MM.1S (cell line): ENCODE measurements at regions not wholly inside any gene's neighbourhood (a gene's known extent, or its start where the extent isn't known, plus 50 kb on each side); places are given as distances from the start of the nearest gene placed in this dataset.

Experiments
- DNase-seq: peaks from one replicate; pipeline ENCODE4 v3.0.0-alpha.2; 2015
- H2AFZ ChIP-seq: fragments of 300-600 bp; sonication (generic); 2 replicates; pipeline ENCODE4 v1.6.0; 2016; ENCODE audit warnings: antibody characterized with exemption, low read length
- H3F3A ChIP-seq: fragments of 300-600 bp; sonication (generic); 2 replicates; pipeline ENCODE4 v1.6.1; 2016; ENCODE audit warnings: mild to moderate bottlenecking, antibody characterized with exemption, low read length, moderate library complexity, mixed read lengths; ENCODE audit not compliant: insufficient read depth
- H3K27ac ChIP-seq: fragments of 300-600 bp; sonication (generic); 2 replicates; pipeline ENCODE4 v1.5.1; 2016; ENCODE audit warnings: mild to moderate bottlenecking, low read length
- H3K27me3 ChIP-seq: fragments of 300-600 bp; sonication (generic); replicated peaks from 2 replicates; pipeline ENCODE4 v1.6.0; 2016; ENCODE audit warnings: low read length; ENCODE audit not compliant: insufficient read depth
- H3K36me3 ChIP-seq: fragments of 300-600 bp; sonication (generic); replicated peaks from 2 replicates; pipeline ENCODE4 v1.6.1; 2016; ENCODE audit warnings: mild to moderate bottlenecking, low read length, mixed read lengths; ENCODE audit not compliant: insufficient read depth
- H3K4me1 ChIP-seq: fragments of 300-600 bp; sonication (generic); 2 replicates; pipeline ENCODE4 v1.6.1; 2016; ENCODE audit warnings: low read length, mixed read lengths
- H3K4me2 ChIP-seq: fragments of 300-600 bp; sonication (generic); 2 replicates; pipeline ENCODE4 v1.6.0; 2016; ENCODE audit warnings: low read depth, low read length
- H3K4me3 ChIP-seq: fragments of 300-600 bp; sonication (generic); 2 replicates; pipeline ENCODE4 v1.5.1; 2016; ENCODE audit warnings: low read length, mixed read lengths
- H3K79me2 ChIP-seq: fragments of 300-600 bp; sonication (generic); 2 replicates; pipeline ENCODE4 v1.6.1; 2016; ENCODE audit warnings: mixed run types, low read length, mixed read lengths
- H3K9ac ChIP-seq: fragments of 300-600 bp; sonication (generic); 2 replicates; pipeline ENCODE4 v1.6.1; 2016; ENCODE audit warnings: low read length, mixed read lengths
- H3K9me2 ChIP-seq: fragments of 300-600 bp; sonication (generic); replicated peaks from 2 replicates; pipeline ENCODE4 v1.6.1; 2016; ENCODE audit warnings: mild to moderate bottlenecking, low read length, mixed read lengths; ENCODE audit not compliant: insufficient read depth
- H3K9me3 ChIP-seq: fragments of 300-600 bp; sonication (generic); replicated peaks from 2 replicates; pipeline ENCODE4 v1.6.1; 2016; ENCODE audit warnings: mild to moderate bottlenecking, low read length, mixed read lengths; ENCODE audit not compliant: insufficient read depth
- H4K20me1 ChIP-seq: fragments of 300-600 bp; sonication (generic); 2 replicates; pipeline ENCODE4 v1.6.1; 2016; ENCODE audit warnings: mild to moderate bottlenecking, low read length, moderate library complexity, mixed read lengths; ENCODE audit not compliant: insufficient read depth
- EZH2 ChIP-seq: fragments of 300-600 bp; sonication (generic); optimal IDR thresholded peaks from 2 replicates; pipeline ENCODE3; 2017; ENCODE audit warnings: low read depth, mild to moderate bottlenecking, antibody characterized with exemption, low read length, mixed read lengths
- EZH2phosphoT487 ChIP-seq: fragments of 300-600 bp; sonication (generic); IDR thresholded peaks from 2 replicates; pipeline ENCODE4 v1.6.1; 2018; ENCODE audit warnings: antibody characterized with exemption, low read length
- TF ChIP-seq, protein P1 (sequence below): fragments of 300-600 bp; sonication (generic); IDR thresholded peaks from 2 replicates; pipeline ENCODE4 v1.5.1; 2016; ENCODE audit warnings: antibody characterized with exemption, low read length, mixed read lengths

DNA sequence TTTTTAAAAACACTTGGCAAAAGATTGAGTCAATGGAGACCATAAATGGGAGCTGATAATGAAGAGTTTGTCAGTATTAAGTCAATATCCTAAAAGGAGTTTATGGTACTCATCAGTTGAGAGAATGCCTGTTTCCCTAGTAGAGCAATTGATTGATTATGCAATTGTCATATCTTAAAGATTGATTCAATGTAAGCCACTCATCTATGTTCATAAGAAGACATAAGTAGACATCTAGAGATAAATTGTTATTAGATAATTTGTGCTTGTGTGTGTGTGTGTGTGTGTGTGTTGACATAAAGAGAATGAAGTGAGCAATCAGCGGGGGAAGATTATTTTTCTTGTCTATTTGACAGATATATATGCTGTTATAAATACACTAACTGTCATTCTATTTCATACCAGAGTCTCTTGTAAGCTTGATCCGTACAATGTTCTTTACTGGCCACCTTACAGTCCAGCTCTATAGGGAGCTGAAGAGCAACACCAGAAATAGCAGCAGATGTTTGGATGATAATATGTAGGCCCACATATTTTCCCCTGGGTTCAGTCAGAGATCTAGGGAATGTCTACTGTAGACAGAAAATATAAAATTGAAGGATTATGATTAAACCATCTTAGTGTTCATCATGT is 848.6 kb upstream of the EPHA6 start:
- Histone ChIP-seq H2AFZ (no peak overlapping the region), H3K36me3 (no peaks in the 10 kb centered on the region), H3K9me2 (no peaks in the 10 kb centered on the region), H3K27ac (no peak overlapping the region), H3K9me3 (no peaks in the 10 kb centered on the region), H3K4me3 (no peak overlapping the region), H4K20me1 (no peaks in the 10 kb centered on the region), H3K4me1 (no peaks in the 10 kb centered on the region), H3K27me3 (no peaks in the 10 kb centered on the region), H3F3A (no peaks in the 10 kb centered on the region), H3K4me2 (no peak overlapping the region), H3K79me2 (no peaks in the 10 kb centered on the region), H3K9ac (no peak overlapping the region)
- no peak for TF ChIP-seq EZH2phosphoT487
- no peak for TF ChIP-seq EZH2
- TF ChIP-seq, protein P1, sequence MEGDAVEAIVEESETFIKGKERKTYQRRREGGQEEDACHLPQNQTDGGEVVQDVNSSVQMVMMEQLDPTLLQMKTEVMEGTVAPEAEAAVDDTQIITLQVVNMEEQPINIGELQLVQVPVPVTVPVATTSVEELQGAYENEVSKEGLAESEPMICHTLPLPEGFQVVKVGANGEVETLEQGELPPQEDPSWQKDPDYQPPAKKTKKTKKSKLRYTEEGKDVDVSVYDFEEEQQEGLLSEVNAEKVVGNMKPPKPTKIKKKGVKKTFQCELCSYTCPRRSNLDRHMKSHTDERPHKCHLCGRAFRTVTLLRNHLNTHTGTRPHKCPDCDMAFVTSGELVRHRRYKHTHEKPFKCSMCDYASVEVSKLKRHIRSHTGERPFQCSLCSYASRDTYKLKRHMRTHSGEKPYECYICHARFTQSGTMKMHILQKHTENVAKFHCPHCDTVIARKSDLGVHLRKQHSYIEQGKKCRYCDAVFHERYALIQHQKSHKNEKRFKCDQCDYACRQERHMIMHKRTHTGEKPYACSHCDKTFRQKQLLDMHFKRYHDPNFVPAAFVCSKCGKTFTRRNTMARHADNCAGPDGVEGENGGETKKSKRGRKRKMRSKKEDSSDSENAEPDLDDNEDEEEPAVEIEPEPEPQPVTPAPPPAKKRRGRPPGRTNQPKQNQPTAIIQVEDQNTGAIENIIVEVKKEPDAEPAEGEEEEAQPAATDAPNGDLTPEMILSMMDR: no peak
- DNase-seq: no peak

DNA sequence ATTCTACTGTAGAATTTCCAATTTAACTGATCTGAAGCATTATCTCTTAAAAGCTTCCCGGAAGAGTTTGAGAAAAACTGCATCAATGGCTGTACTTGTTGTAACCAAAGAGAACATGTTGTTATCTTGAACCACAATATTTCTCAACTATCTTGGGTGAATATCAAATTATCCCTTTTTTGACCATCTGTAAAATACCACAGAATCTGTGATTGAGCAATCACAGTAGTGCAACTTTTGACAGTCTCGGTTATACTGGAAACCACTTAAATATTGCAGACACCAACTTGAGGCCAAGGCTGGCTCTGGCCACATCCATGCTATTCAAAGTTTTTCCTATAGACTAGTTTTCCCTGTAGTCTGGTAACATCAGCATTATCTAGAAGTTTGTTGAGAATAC is 842.8 kb upstream of the EPHA6 start:
- H4K20me1 ChIP-seq: no peaks in the 10 kb centered on the region
- H3K9me3 ChIP-seq: no peaks in the 10 kb centered on the region
- no peak overlapping the region for H3K4me2 ChIP-seq
- no peaks in the 10 kb centered on the region for H3K36me3 ChIP-seq
- H3K4me3 ChIP-seq: no peak overlapping the region
- H3F3A ChIP-seq: no peaks in the 10 kb centered on the region
- H3K27me3 ChIP-seq: no peaks in the 10 kb centered on the region
- H3K27ac ChIP-seq: no peak overlapping the region
- TF ChIP-seq EZH2: no peak
- no peak for TF ChIP-seq EZH2phosphoT487
- TF ChIP-seq, protein P1: no peak
- H3K9me2 ChIP-seq: no peaks in the 10 kb centered on the region
- no peak overlapping the region for H2AFZ ChIP-seq
- H3K4me1 ChIP-seq: no peaks in the 10 kb centered on the region
- H3K9ac ChIP-seq: no peak overlapping the region
- no peaks in the 10 kb centered on the region for H3K79me2 ChIP-seq
- no peak for DNase-seq

DNA sequence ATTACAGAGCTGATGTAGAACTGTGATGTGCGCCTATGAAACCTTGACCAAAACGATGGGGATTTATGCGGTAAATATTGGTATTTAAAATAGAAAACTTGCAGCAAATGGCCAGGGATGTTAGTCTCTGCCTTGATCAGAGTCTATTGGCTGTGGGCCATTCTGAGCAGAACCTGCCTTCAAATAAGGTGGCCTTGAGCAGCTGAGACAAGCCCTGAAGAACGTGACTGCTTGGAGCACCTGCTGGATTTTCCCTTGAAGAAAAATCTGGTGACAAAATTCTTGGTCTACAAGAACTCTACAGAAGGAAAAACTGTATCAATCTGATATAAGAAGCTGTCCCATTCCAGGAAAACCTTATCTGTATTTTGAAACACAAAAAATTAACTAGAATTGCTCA is 820.1 kb upstream of the EPHA6 start:
- H2AFZ ChIP-seq: no peak overlapping the region
- no peaks in the 10 kb centered on the region for H3K4me1 ChIP-seq
- H3K4me2 ChIP-seq: no peak overlapping the region
- no peak overlapping the region for H3K27ac ChIP-seq
- TF ChIP-seq, protein P1: no peak
- TF ChIP-seq EZH2phosphoT487 (no peak), EZH2 (no peak)
- no peak for DNase-seq
- H3K9me2 ChIP-seq: no peaks in the 10 kb centered on the region
- H3K36me3 ChIP-seq: no peaks in the 10 kb centered on the region
- H4K20me1 ChIP-seq: no peaks in the 10 kb centered on the region
- no peaks in the 10 kb centered on the region for H3K9me3 ChIP-seq
- no peaks in the 10 kb centered on the region for H3F3A ChIP-seq
- H3K4me3 ChIP-seq: no peak overlapping the region
- H3K9ac ChIP-seq: no peak overlapping the region
- H3K27me3 ChIP-seq: no peaks in the 10 kb centered on the region
- no peaks in the 10 kb centered on the region for H3K79me2 ChIP-seq
